ENCODE measurements at regions not wholly inside any gene's neighbourhood (a gene's known extent, or its start where the extent isn't known, plus 50 kb on each side); places are given as distances from the start of the nearest gene placed in this dataset.

GRCh38 chr11:10913075-10913474, 55.2 kb upstream of the ZBED5 start:
- H3K4me1 ChIP-seq (ENCODE audit: control insufficient read depth in 2 of 2, insufficient read depth in 2 of 2, low read length in 1 of 2) = no peaks in the 10 kb centered on the region
- no peaks in the 10 kb centered on the region for H3K9me3 ChIP-seq (ENCODE audit: control insufficient read depth in 2 of 2, insufficient read depth in 1 of 2, low read depth in 1 of 2, low read length in 1 of 2)
- WGBS, 2 donors = 43 to 55% methylated on average over 1 of the region's 1 CpG
- H3K4me3 ChIP-seq (ENCODE audit: low read depth in 1 of 2, low read length in 2 of 2) = no peak overlapping the region
- no peaks in the 10 kb centered on the region for H3K27me3 ChIP-seq (ENCODE audit: control insufficient read depth in 1 of 2, insufficient read depth in 2 of 2, low read length in 2 of 2)
- H3K36me3 ChIP-seq (ENCODE audit: control insufficient read depth in 2 of 2, insufficient read depth in 2 of 2, low read length in 1 of 2) = no peaks in the 10 kb centered on the region
- no peak overlapping the region for H3K27ac ChIP-seq (ENCODE audit: low read depth in 2 of 2, low read length in 1 of 2)

- Histone ChIP-seq H3K27me3 (ENCODE audit: control insufficient read depth in 1 of 2, insufficient read depth in 2 of 2, low read length in 2 of 2) (no peaks in the 10 kb centered on the region), H3K27ac (ENCODE audit: low read depth in 2 of 2, low read length in 1 of 2) (no peak overlapping the region), H3K36me3 (ENCODE audit: control insufficient read depth in 2 of 2, insufficient read depth in 2 of 2, low read length in 1 of 2) (no peaks in the 10 kb centered on the region), H3K9me3 (ENCODE audit: control insufficient read depth in 2 of 2, insufficient read depth in 1 of 2, low read depth in 1 of 2, low read length in 1 of 2) (no peaks in the 10 kb centered on the region), H3K4me1 (ENCODE audit: control insufficient read depth in 2 of 2, insufficient read depth in 2 of 2, low read length in 1 of 2) (no peaks in the 10 kb centered on the region), H3K4me3 (ENCODE audit: low read depth in 1 of 2, low read length in 2 of 2) (no peak overlapping the region)
- 44 to 62% methylated on average over 7 of the region's 7 CpGs for WGBS, 2 donors
Observed at GRCh38 chr11:10911907-10912306, 54.1 kb upstream of the ZBED5 start.

- 71 to 76% methylated on average over 7 to 8 of the region's 8 CpGs for WGBS, 2 donors
- H3K36me3 ChIP-seq (ENCODE audit: control insufficient read depth in 2 of 2, insufficient read depth in 2 of 2, low read length in 1 of 2) = no peaks in the 10 kb centered on the region
- H3K4me3 ChIP-seq (ENCODE audit: low read depth in 1 of 2, low read length in 2 of 2) = no peak overlapping the region
- no peaks in the 10 kb centered on the region for H3K9me3 ChIP-seq (ENCODE audit: control insufficient read depth in 2 of 2, insufficient read depth in 1 of 2, low read depth in 1 of 2, low read length in 1 of 2)
- no peaks in the 10 kb centered on the region for H3K4me1 ChIP-seq (ENCODE audit: control insufficient read depth in 2 of 2, insufficient read depth in 2 of 2, low read length in 1 of 2)
- H3K27me3 ChIP-seq (ENCODE audit: control insufficient read depth in 1 of 2, insufficient read depth in 2 of 2, low read length in 2 of 2) = no peaks in the 10 kb centered on the region
- H3K27ac ChIP-seq (ENCODE audit: low read depth in 2 of 2, low read length in 1 of 2) = no peak overlapping the region
Observed at GRCh38 chr11:10909141-10909883, 51.5 kb upstream of the ZBED5 start.

- no peak overlapping the region for H3K4me3 ChIP-seq (ENCODE audit: low read depth in 1 of 2, low read length in 2 of 2)
- no peaks in the 10 kb centered on the region for H3K36me3 ChIP-seq (ENCODE audit: control insufficient read depth in 2 of 2, insufficient read depth in 2 of 2, low read length in 1 of 2)
- 91 to 93% methylated on average over 8 of the region's 8 CpGs for WGBS, 2 donors
- H3K27ac ChIP-seq (ENCODE audit: low read depth in 2 of 2, low read length in 1 of 2) = no peak overlapping the region
- H3K9me3 ChIP-seq (ENCODE audit: control insufficient read depth in 2 of 2, insufficient read depth in 1 of 2, low read depth in 1 of 2, low read length in 1 of 2) = no peaks in the 10 kb centered on the region
- peaks cover 0 to 2% of the 10 kb centered on the region in 2 donors for H3K4me1 ChIP-seq (ENCODE audit: control insufficient read depth in 2 of 2, insufficient read depth in 2 of 2, low read length in 1 of 2)
- no peaks in the 10 kb centered on the region for H3K27me3 ChIP-seq (ENCODE audit: control insufficient read depth in 1 of 2, insufficient read depth in 2 of 2, low read length in 2 of 2)
Observed at GRCh38 chr11:10908215-10908951, 50.5 kb upstream of the ZBED5 start.
